ENCODE measurements at regions not wholly inside any gene's neighbourhood (a gene's known extent, or its start where the extent isn't known, plus 50 kb on each side); places are given as distances from the start of the nearest gene placed in this dataset.

DNA sequence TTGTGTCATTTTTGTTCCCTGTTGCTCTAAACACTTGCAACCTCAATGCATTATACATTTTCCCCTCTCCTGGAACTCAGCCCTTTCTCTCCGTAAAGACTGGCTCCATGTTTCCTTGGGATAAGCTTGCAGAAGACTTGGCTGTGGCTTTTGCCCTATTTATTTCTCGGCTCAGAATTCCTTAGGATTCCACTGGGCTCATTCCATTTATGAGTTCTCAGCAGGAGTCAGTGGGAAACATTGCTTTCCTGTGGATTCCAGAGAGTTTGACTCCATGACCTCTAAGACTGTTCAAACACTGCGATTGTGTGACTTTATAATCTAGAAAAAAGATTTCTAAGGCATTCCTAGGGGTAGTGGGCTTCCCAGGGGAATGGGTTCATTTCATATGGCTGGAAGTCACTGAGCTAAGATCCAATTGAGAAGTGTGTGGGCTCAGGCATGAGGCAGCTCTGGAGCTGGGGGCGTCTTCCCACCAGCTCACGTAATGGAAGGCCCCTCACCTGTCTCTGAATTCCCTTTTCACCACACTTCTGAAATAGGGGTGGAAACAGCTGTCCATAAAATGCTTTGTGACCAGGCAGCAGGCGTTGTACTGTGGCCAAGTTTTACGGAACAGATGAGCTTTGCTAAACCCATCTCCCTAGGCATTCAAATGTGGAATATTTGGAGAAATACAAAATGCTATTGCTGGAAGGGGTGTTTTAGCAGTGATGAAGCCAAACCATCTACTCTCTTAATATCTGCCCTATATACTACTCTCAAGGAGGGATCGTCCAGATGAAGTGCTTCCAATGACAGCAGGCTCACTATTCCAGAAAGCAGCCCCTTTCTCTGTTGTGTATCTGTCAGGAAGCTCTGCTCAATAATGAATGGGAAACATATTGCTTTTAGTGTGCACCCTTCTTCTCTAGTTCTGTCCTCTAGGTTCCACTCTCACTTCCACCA lies 91.8 kb upstream of the BCL6 start:
- Histone ChIP-seq H3K9me3 (peaks cover 13% of the 10 kb centered on the region; the same call in 1 of the 2 replicates), H3K36me3 (no peaks in the 10 kb centered on the region), H3K27me3 (no peaks in the 10 kb centered on the region), H4K20me1 (no peaks in the 10 kb centered on the region), H3K4me2 (no peak overlapping the region), H3K4me1 (no peaks in the 10 kb centered on the region), H3K9ac (no peak overlapping the region), H3K4me3 (no peak overlapping the region), H3K27ac (no peak overlapping the region)
- no peak for TF ChIP-seq Cebpa-rat (IDR thresholded peaks at IDR 0.05)

DNA sequence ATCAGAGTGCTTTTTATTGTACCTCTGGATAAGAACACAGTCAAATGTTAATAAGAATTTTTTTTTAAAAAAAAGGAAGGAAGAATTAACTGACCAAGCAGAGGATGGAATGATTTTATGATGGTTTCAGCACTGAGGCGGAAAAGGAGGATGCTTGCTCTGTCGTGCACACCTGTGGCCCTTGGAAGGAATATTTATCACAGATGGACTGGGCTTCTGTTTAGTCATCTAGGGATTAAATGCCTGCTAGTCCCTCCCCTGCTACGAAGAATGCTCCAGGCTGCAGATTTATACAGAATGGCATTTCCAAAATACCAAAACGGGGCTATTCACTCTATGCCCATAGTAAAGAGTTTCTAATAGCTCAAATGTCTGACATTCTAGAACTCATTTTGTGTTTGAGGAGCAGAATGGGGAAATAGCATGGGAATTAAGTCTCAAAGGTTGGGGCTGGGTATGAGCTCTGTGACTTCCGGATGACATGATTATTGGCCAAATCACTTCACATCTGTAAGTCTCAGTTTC lies 92.8 kb upstream of the BCL6 start:
- Histone ChIP-seq H3K4me1 (no peaks in the 10 kb centered on the region), H3K9ac (no peak overlapping the region), H3K27ac (no peak overlapping the region), H3K4me3 (no peak overlapping the region), H3K27me3 (no peaks in the 10 kb centered on the region), H3K4me2 (no peak overlapping the region), H3K36me3 (no peaks in the 10 kb centered on the region), H3K9me3 (peaks cover 13% of the 10 kb centered on the region; the same call in 1 of the 2 replicates), H4K20me1 (no peaks in the 10 kb centered on the region)
- TF ChIP-seq Cebpa-rat (IDR thresholded peaks at IDR 0.05), result no peak

DNA sequence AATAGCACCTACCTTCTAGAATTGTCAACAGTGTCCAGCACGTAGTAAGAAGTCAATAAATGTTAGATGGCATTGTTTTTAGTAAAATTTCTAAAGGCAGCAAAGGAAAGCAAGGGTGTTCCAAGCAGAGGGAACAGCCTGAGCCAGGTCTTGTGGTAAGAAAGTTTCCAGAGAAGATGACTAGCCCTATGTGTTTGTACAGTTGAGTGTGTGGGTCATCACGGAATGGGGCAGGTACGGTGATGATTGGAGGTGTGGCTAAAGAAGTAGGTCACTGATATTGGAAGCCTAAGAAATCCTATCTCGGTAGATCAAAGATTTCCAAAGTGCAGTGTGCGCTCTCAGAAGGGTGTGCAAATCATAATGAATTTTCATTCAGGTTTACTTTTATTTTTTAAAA lies 94.2 kb upstream of the BCL6 start:
- H4K20me1 ChIP-seq, result no peaks in the 10 kb centered on the region
- no peak overlapping the region for H3K4me2 ChIP-seq
- peaks cover 13% of the 10 kb centered on the region; the same call in 1 of the 2 replicates for H3K9me3 ChIP-seq
- no peaks in the 10 kb centered on the region for H3K36me3 ChIP-seq
- H3K4me1 ChIP-seq, result no peaks in the 10 kb centered on the region
- no peak overlapping the region for H3K9ac ChIP-seq
- no peak for TF ChIP-seq Cebpa-rat (IDR thresholded peaks at IDR 0.05)
- H3K27ac ChIP-seq, result no peak overlapping the region
- H3K4me3 ChIP-seq, result no peak overlapping the region
- H3K27me3 ChIP-seq, result no peaks in the 10 kb centered on the region

DNA sequence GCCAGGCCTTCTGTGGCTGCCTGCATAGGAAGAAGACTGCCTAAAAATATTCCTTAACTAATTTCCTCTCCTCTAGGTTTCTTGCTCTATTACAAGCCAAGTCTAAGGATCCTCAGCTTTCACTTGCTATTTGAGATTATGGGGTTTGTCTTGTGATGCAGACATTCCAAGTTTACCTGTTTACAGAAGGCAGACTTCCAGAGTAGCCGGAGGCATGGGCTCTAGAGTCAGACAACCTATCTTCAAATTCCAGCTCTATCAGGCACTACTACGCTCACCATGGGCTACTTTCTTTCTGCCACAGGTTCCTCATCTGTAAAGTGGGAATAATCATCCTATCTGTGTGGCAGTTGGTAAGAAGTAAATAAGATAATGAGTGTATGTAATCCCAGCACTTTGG lies 95.6 kb upstream of the BCL6 start:
- Histone ChIP-seq H3K9ac (no peak overlapping the region), H4K20me1 (no peaks in the 10 kb centered on the region), H3K27ac (no peak overlapping the region), H3K27me3 (no peaks in the 10 kb centered on the region), H3K9me3 (peaks cover 10% of the 10 kb centered on the region; the same call in 1 of the 2 replicates), H3K4me1 (no peaks in the 10 kb centered on the region), H3K36me3 (no peaks in the 10 kb centered on the region), H3K4me3 (no peak overlapping the region), H3K4me2 (no peak overlapping the region)
- TF ChIP-seq Cebpa-rat (IDR thresholded peaks at IDR 0.05), result no peak

DNA sequence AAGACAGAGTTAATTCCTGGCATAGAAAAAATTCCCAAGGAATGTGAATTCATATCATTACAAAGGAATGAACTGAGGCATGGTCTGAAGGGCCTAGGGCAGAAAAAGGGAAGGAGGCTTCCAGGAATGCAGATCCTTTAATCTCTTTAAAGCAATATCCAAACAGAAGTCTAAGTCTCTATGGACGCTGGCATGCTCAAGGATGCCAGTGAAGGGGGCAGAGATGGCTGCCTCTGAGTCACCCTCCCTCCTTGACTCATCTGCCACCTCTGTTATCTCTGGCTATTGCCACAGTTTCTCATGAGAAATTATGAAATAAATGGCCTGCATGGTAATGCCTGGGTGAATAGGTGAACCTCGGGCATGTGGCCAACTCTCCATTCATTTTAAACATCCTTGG lies 96.3 kb upstream of the BCL6 start:
- Histone ChIP-seq H3K27me3 (no peaks in the 10 kb centered on the region), H3K4me1 (no peaks in the 10 kb centered on the region), H3K36me3 (no peaks in the 10 kb centered on the region), H3K27ac (no peak overlapping the region), H4K20me1 (no peaks in the 10 kb centered on the region), H3K9me3 (0 out of 2 replicates have a peak, but pooled peaks cover 6% of the 10 kb centered on the region), H3K4me2 (no peak overlapping the region), H3K4me3 (no peak overlapping the region), H3K9ac (no peak overlapping the region)
- TF ChIP-seq Cebpa-rat (IDR thresholded peaks at IDR 0.05), result no peak

DNA sequence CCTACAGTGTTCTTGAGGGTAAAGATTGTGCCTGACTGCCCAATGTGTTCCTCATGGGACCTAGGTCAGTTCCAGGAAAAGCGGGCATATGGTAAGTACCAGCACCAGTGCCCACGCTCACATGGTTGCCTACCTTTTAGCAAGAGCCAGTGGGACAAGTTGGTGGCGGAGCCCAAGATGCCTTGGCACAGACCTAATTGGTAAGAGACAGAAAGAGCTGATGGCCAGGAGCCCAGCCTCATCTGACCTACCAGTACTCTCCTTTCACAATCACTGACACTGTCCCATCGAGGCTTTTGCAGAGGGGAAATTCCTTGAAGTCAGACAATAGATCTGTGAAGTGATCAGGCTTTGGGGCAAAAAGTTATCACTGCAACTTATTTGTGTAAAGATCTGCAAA lies 98.4 kb upstream of the BCL6 start:
- Histone ChIP-seq H3K4me1 (no peaks in the 10 kb centered on the region), H3K9ac (no peak overlapping the region), H3K27ac (no peak overlapping the region), H3K9me3 (no peaks in the 10 kb centered on the region), H3K36me3 (no peaks in the 10 kb centered on the region), H3K27me3 (no peaks in the 10 kb centered on the region), H3K4me3 (no peak overlapping the region), H4K20me1 (no peaks in the 10 kb centered on the region), H3K4me2 (no peak overlapping the region)
- no peak for TF ChIP-seq Cebpa-rat (IDR thresholded peaks at IDR 0.05)

DNA sequence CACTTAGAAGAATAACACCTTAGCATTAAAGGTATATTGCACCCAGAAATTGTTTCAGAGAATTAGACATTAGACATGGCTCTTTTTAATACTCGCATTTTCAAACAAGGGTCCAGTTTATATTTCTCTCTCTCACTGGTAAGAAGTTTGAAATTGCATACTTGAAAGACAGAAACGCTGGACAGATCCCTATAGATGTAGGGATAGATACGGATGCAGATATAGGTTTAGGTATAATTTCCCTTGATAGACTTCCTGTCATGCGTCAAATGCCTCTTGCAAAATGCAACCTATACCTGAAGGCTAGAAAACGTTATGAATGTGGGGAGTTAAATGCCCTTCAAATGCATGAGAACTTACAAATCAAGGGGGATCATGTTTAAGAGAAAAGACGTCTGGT lies 99.4 kb upstream of the BCL6 start:
- Histone ChIP-seq H3K9ac (no peak overlapping the region), H3K9me3 (no peaks in the 10 kb centered on the region), H4K20me1 (no peaks in the 10 kb centered on the region), H3K4me3 (no peak overlapping the region), H3K4me1 (no peaks in the 10 kb centered on the region), H3K4me2 (no peak overlapping the region), H3K27me3 (no peaks in the 10 kb centered on the region), H3K36me3 (no peaks in the 10 kb centered on the region), H3K27ac (no peak overlapping the region)
- no peak for TF ChIP-seq Cebpa-rat (IDR thresholded peaks at IDR 0.05)

DNA sequence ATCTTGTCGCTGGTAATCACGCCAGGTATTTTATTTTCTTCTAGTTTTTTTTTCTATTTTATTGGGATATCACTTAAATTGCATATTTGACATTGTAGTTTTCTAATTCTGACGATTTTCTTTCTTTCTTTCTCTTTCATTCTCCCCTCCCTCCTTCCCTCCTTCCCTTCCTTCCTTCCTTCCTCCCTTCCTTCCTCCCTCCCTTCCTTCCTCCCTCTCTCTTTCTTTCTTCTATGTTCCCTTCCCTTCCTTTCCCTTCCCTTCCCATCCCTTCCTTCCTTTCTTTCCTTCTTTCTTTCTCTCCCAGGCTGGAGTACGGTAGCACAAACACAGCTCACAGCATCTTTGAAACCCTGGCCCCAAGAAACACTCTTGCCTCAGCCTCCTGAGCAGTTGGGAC lies 100.6 kb upstream of the BCL6 start:
- H3K36me3 ChIP-seq, result no peaks in the 10 kb centered on the region
- no peaks in the 10 kb centered on the region for H3K27me3 ChIP-seq
- no peak for TF ChIP-seq Cebpa-rat (IDR thresholded peaks at IDR 0.05)
- no peaks in the 10 kb centered on the region for H3K4me1 ChIP-seq
- no peak overlapping the region for H3K4me3 ChIP-seq
- no peak overlapping the region for H3K9ac ChIP-seq
- H4K20me1 ChIP-seq, result no peaks in the 10 kb centered on the region
- H3K9me3 ChIP-seq, result peaks cover 7% of the 10 kb centered on the region
- no peak overlapping the region for H3K27ac ChIP-seq
- H3K4me2 ChIP-seq, result no peak overlapping the region

DNA sequence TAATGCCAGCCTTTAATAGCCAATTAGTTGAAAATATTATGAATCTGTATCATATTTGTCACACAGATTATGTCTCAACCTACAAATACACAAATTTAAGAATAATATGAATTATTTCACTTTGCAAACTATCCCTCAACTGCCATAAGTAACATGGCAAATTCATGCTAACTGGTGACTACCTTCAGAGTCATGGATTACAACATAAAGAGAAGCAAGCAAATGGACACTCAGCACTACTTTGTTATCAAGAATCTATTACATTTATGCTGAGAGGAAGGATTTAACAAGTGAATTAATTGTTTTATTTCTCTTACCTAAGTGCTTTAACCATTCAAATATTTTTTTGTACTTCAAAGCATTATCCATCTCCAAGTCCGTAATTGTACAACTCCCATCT lies 103.1 kb upstream of the BCL6 start:
- H4K20me1 ChIP-seq, result no peaks in the 10 kb centered on the region
- peaks cover 30% of the 10 kb centered on the region for H3K9me3 ChIP-seq
- no peak overlapping the region for H3K4me2 ChIP-seq
- no peak overlapping the region for H3K27ac ChIP-seq
- H3K27me3 ChIP-seq, result no peaks in the 10 kb centered on the region
- H3K4me3 ChIP-seq, result no peak overlapping the region
- no peaks in the 10 kb centered on the region for H3K36me3 ChIP-seq
- TF ChIP-seq Cebpa-rat (IDR thresholded peaks at IDR 0.05), result no peak
- no peaks in the 10 kb centered on the region for H3K4me1 ChIP-seq
- no peak overlapping the region for H3K9ac ChIP-seq

DNA sequence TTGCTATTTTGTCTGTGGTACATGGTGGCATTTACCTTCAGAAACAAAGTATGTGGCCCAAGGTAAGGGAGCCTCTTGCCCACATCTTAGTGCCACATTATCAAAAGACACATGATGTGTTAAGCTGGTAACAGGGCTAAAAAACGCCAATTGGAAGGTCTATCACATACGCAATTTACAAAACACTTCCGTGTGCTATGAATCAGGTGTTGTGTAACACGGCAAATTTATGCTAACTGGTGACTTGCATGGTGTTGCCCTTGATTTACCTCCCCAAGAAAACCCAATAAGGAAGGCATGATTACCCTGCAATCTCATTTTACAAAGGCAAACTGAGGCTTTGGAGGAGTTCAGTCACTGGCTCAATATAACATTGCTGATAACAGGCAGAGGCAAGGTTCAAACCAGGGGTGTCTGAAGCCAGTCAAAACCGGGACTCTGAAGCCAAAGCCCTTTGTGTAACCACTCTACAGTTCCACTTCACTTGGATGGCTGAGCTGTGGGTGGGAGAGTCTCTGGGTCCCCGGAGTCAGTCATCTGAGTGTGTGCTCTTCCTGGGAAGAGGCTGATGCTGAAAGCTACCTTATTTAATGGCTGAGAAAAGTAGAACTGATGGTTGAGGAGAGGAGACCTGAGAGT lies 103.9 kb upstream of the BCL6 start:
- H3K36me3 ChIP-seq, result no peaks in the 10 kb centered on the region
- no peak overlapping the region for H3K9ac ChIP-seq
- peaks cover 38% of the 10 kb centered on the region for H3K9me3 ChIP-seq
- H3K27ac ChIP-seq, result no peak overlapping the region
- H3K4me1 ChIP-seq, result no peaks in the 10 kb centered on the region
- no peak overlapping the region for H3K4me3 ChIP-seq
- H3K4me2 ChIP-seq, result no peak overlapping the region
- TF ChIP-seq Cebpa-rat (IDR thresholded peaks at IDR 0.05), result no peak
- no peaks in the 10 kb centered on the region for H4K20me1 ChIP-seq
- no peaks in the 10 kb centered on the region for H3K27me3 ChIP-seq

All from BLaER1 (cell line).